Astrocyte (in vitro differentiated cells and primary cell): ENCODE measurements at regions not wholly inside any gene's neighbourhood (a gene's known extent, or its start where the extent isn't known, plus 50 kb on each side); places are given as distances from the start of the nearest gene placed in this dataset.

Experiments used
- DNase-seq: peaks from one replicate; pipeline ENCODE4 v3.0.0-alpha.2; 2010; ENCODE audit warnings: low read depth
- FAIRE-seq: peaks from 2 replicates; lab custom pipeline; 2011; peaks lifted over from hg19 to GRCh38; lab: Jason Lieb, UNC
- H2AFZ ChIP-seq: 2 replicates; pipeline ENCODE4 v1.6.0; 2012; ENCODE audit warnings: low read depth, low read length, inconsistent platforms
- H3K27ac ChIP-seq: 2 replicates; pipeline ENCODE4 v1.5.1; 2011; ENCODE audit warnings: low read depth, low read length, inconsistent platforms
- H3K27me3 ChIP-seq: 2 replicates; pipeline ENCODE4 v1.6.0; 2011; ENCODE audit warnings: low read length, inconsistent platforms; ENCODE audit not compliant: insufficient read depth
- H3K36me3 ChIP-seq: 2 replicates; pipeline ENCODE4 v1.5.1; 2011; ENCODE audit warnings: low read length, inconsistent platforms; ENCODE audit not compliant: insufficient read depth
- H3K4me1 ChIP-seq: 2 replicates; pipeline ENCODE4 v1.5.1; 2011; ENCODE audit warnings: low read length, inconsistent platforms; ENCODE audit not compliant: insufficient read depth
- H3K4me2 ChIP-seq: 2 replicates; pipeline ENCODE4 v1.6.0; 2012; ENCODE audit warnings: low read length, inconsistent platforms
- H3K4me3 ChIP-seq: 2 replicates; pipeline ENCODE4 v1.5.1; 2011; ENCODE audit warnings: low read depth, mild to moderate bottlenecking, low read length, inconsistent platforms; ENCODE audit not compliant: insufficient read depth
- H3K79me2 ChIP-seq: 2 replicates; pipeline ENCODE4 v1.6.0; 2012; ENCODE audit warnings: mild to moderate bottlenecking, low read length, inconsistent platforms; ENCODE audit not compliant: insufficient read depth
- H3K9ac ChIP-seq: 2 replicates; pipeline ENCODE4 v1.6.0; 2012; ENCODE audit warnings: mild to moderate bottlenecking, low read length, inconsistent platforms
- H3K9me3 ChIP-seq: 2 replicates; pipeline ENCODE4 v1.5.1; 2012; ENCODE audit warnings: low read depth, mild to moderate bottlenecking, low read length, inconsistent platforms; ENCODE audit not compliant: insufficient read depth
- H4K20me1 ChIP-seq: 2 replicates; pipeline ENCODE4 v1.6.0; 2012; ENCODE audit warnings: low read length, inconsistent platforms; ENCODE audit not compliant: insufficient read depth
- H3K27ac Mint-ChIP-seq: one replicate; pipeline ENCODE4 v1.8.0; 2021; ENCODE audit warnings: mild to moderate bottlenecking, mixed read lengths; ENCODE audit not compliant: unreplicated experiment
- H3K27me3 Mint-ChIP-seq: one replicate; pipeline ENCODE4 v1.8.0; 2021; ENCODE audit warnings: low read depth, mixed read lengths; ENCODE audit not compliant: unreplicated experiment
- H3K36me3 Mint-ChIP-seq: one replicate; pipeline ENCODE4 v1.8.0; 2021; ENCODE audit warnings: low read depth, mixed read lengths; ENCODE audit not compliant: unreplicated experiment
- H3K4me1 Mint-ChIP-seq: one replicate; pipeline ENCODE4 v1.8.0; 2021; ENCODE audit warnings: low read depth, mixed read lengths; ENCODE audit not compliant: unreplicated experiment
- H3K4me3 Mint-ChIP-seq: one replicate; pipeline ENCODE4 v1.8.0; 2021; ENCODE audit warnings: mild to moderate bottlenecking, moderate library complexity, mixed read lengths; ENCODE audit not compliant: unreplicated experiment
- H3K9me3 Mint-ChIP-seq: one replicate; pipeline ENCODE4 v1.8.0; 2021; ENCODE audit warnings: mild to moderate bottlenecking, mixed read lengths; ENCODE audit not compliant: unreplicated experiment
- CTCF ChIP-seq: IDR thresholded peaks from 2 replicates; pipeline ENCODE4 v1.5.1; 2011; ENCODE audit warnings: low read depth, mild to moderate bottlenecking, inconsistent platforms, low read length, moderate library complexity; ENCODE audit not compliant: insufficient read depth
- EZH2 ChIP-seq: IDR thresholded peaks from 2 replicates; pipeline ENCODE4 v1.6.1; 2012; ENCODE audit warnings: mild to moderate bottlenecking, low read length, inconsistent platforms; ENCODE audit not compliant: insufficient read depth

DNA sequence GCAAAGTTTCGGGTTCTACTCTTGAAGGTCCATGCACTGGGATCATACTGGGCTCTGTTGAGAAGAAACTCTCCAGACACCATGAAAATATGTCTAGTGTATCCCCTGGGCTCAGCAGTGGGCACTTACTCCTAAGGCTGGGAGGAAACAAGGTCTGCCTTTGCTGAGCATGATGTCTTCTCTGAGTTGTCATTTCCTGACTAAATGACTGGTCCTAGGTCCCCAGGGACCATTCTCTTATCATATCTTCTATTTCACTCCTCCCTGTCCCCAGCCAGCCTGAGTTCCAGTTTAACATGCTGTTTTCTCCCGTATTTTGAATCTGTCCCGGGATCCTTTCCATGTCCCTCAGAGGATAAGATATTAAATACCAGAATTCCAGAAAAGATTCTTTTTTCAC is 225.4 kb downstream of the MTRR start:
- Mint-ChIP-seq H3K27me3 (no peaks in the 10 kb centered on the region), H3K27ac (no peak overlapping the region), H3K36me3 (no peaks in the 10 kb centered on the region), H3K4me1 (no peaks in the 10 kb centered on the region), H3K9me3 (no peaks in the 10 kb centered on the region), H3K4me3 (no peak overlapping the region)
- H3K4me2 ChIP-seq = no peak overlapping the region
- DNase-seq = no peak
- no peak overlapping the region for H3K4me3 ChIP-seq
- no peak overlapping the region for H3K9ac ChIP-seq
- no peaks in the 10 kb centered on the region for H3K36me3 ChIP-seq
- no peaks in the 10 kb centered on the region for H4K20me1 ChIP-seq
- FAIRE-seq = no peak
- no peaks in the 10 kb centered on the region for H3K9me3 ChIP-seq
- no peak for TF ChIP-seq EZH2
- no peak for TF ChIP-seq CTCF
- H3K27ac ChIP-seq = no peak overlapping the region
- H3K4me1 ChIP-seq = no peaks in the 10 kb centered on the region
- no peaks in the 10 kb centered on the region for H3K27me3 ChIP-seq
- no peaks in the 10 kb centered on the region for H3K79me2 ChIP-seq
- H2AFZ ChIP-seq = no peak overlapping the region

GRCh38 chr5:8097146-8097545 is 228.2 kb downstream of the MTRR start:
- TF ChIP-seq EZH2 (no peak), CTCF (no peak)
- Histone ChIP-seq H3K9ac (no peak overlapping the region), H3K27ac (no peak overlapping the region), H4K20me1 (no peaks in the 10 kb centered on the region), H3K36me3 (no peaks in the 10 kb centered on the region), H3K79me2 (no peaks in the 10 kb centered on the region), H3K4me3 (no peak overlapping the region), H2AFZ (no peak overlapping the region), H3K27me3 (no peaks in the 10 kb centered on the region), H3K9me3 (no peaks in the 10 kb centered on the region), H3K4me1 (no peaks in the 10 kb centered on the region), H3K4me2 (no peak overlapping the region)
- Mint-ChIP-seq H3K4me3 (no peak overlapping the region), H3K36me3 (no peaks in the 10 kb centered on the region), H3K27ac (no peak overlapping the region), H3K9me3 (no peaks in the 10 kb centered on the region), H3K4me1 (no peaks in the 10 kb centered on the region), H3K27me3 (no peaks in the 10 kb centered on the region)
- FAIRE-seq (no peak), DNase-seq (no peak)

GRCh38 chr5:8098081-8098480 is 229.1 kb downstream of the MTRR start:
- H3K36me3 Mint-ChIP-seq = no peaks in the 10 kb centered on the region
- no peaks in the 10 kb centered on the region for H3K27me3 Mint-ChIP-seq
- Histone ChIP-seq H2AFZ (no peak overlapping the region), H3K36me3 (no peaks in the 10 kb centered on the region), H3K4me2 (no peak overlapping the region), H3K4me3 (no peak overlapping the region), H3K27me3 (no peaks in the 10 kb centered on the region), H3K79me2 (no peaks in the 10 kb centered on the region), H3K9ac (no peak overlapping the region), H3K9me3 (no peaks in the 10 kb centered on the region), H3K4me1 (no peaks in the 10 kb centered on the region), H4K20me1 (no peaks in the 10 kb centered on the region), H3K27ac (no peak overlapping the region)
- no peak overlapping the region for H3K27ac Mint-ChIP-seq
- no peak for TF ChIP-seq CTCF
- TF ChIP-seq EZH2 = no peak
- H3K9me3 Mint-ChIP-seq = no peaks in the 10 kb centered on the region
- FAIRE-seq (no peak), DNase-seq (no peak)
- H3K4me3 Mint-ChIP-seq = no peak overlapping the region
- H3K4me1 Mint-ChIP-seq = no peaks in the 10 kb centered on the region
